Limb (tissue), 2 donors: ENCODE measurements at regions not wholly inside any gene's neighbourhood (a gene's known extent, or its start where the extent isn't known, plus 50 kb on each side); places are given as distances from the start of the nearest gene placed in this dataset.

Experiments used
- DNase-seq, 2 donors: peaks; one replicate each; pipeline ENCODE4 v3.0.0-alpha.2; 2016; ENCODE audit errors: extremely low spot score in 2 of 2

- DNase-seq, result no peak
Observed at GRCh38 chr18:72601944-72602343, 57.8 kb upstream of the CBLN2 start.

- DNase-seq, result no peak
Observed at GRCh38 chr18:72601481-72601880, 57.3 kb upstream of the CBLN2 start.
